Activated CD4-positive, alpha-beta T cell treated with anti-CD3 and anti-CD28 coated beads for 36 hours (primary cell): ENCODE measurements at regions not wholly inside any gene's neighbourhood (a gene's known extent, or its start where the extent isn't known, plus 50 kb on each side); places are given as distances from the start of the nearest gene placed in this dataset.

Source experiments
- ATAC-seq: fragments of 200-7000 bp; cut with Tn5 transposase; one replicate; pipeline ENCODE4 v1.10.0; 2021; ENCODE audit warnings: mild to moderate bottlenecking, moderate library complexity
- CTCF ChIA-PET: fragments of 350-600 bp; sonication (Branson Sonifier 250); formaldehyde crosslinking; loops from one replicate; lab custom pipeline; 2021; ENCODE audit warnings: antibody characterized with exemption; lab: Charles Lee
- POLR2A ChIA-PET: fragments of 350-600 bp; sonication (Branson Sonifier 250); formaldehyde crosslinking; loops from one replicate; lab custom pipeline; 2021; ENCODE audit warnings: antibody characterized with exemption, inconsistent platforms; lab: Charles Lee
- DNase-seq: peaks from one replicate; pipeline ENCODE4 v3.0.0-alpha.2; 2020
- H3K27ac Mint-ChIP-seq: one replicate; pipeline ENCODE4 v1.8.0; 2021; ENCODE audit warnings: mixed read lengths
- H3K27me3 Mint-ChIP-seq: one replicate; pipeline ENCODE4 v1.8.0; 2021; ENCODE audit warnings: mixed read lengths
- H3K36me3 Mint-ChIP-seq: one replicate; pipeline ENCODE4 v1.8.0; 2021; ENCODE audit warnings: low read depth, mixed read lengths
- H3K4me1 Mint-ChIP-seq: one replicate; pipeline ENCODE4 v1.8.0; 2021; ENCODE audit warnings: mixed read lengths
- H3K4me3 Mint-ChIP-seq: one replicate; pipeline ENCODE4 v1.8.0; 2021; ENCODE audit warnings: mild to moderate bottlenecking, moderate library complexity, mixed read lengths
- H3K9me3 Mint-ChIP-seq: one replicate; pipeline ENCODE4 v1.8.0; 2021; ENCODE audit warnings: low read depth, mixed read lengths
- intact Hi-C, 2 experiments: fragments of 100-400 bp; cut with DNase I in 1 of 2; cut with micrococcal nuclease in 1 of 2; formaldehyde crosslinking; loops; one replicate each; pipeline versions ENCODE4 v1.14.2 to v1.15.1; 2022 to 2024; cut with DNase I, micrococcal nuclease

GRCh38 chr2:181165199-181165868, 184.9 kb downstream of the UBE2E3 start:
- POLR2A ChIA-PET: no interaction called here
- Mint-ChIP-seq H3K4me3 (peak overlapping the region; percentile 47), H3K27ac (peak overlapping the region; percentile 93), H3K9me3 (peaks cover 14% of the 10 kb centered on the region), H3K36me3 (peaks cover 26% of the 10 kb centered on the region), H3K27me3 (no peaks in the 10 kb centered on the region), H3K4me1 (peaks cover 49% of the 10 kb centered on the region)
- DNase-seq (peak; percentile 36), ATAC-seq (peak; percentile 85)
- CTCF ChIA-PET: interaction anchor here (0.8 to 0.9 kb wide), 2 partner anchors 13 to 153 kb away, joined by 3 read pairs; no protein-coding TSS in a partner anchor
- intact Hi-C loops: no loop called here

GRCh38 chr2:181169503-181169902, 189.1 kb downstream of the UBE2E3 start:
- Mint-ChIP-seq H3K4me3 (no peak overlapping the region), H3K9me3 (peaks cover 14% of the 10 kb centered on the region), H3K36me3 (peaks cover 26% of the 10 kb centered on the region), H3K27me3 (no peaks in the 10 kb centered on the region), H3K27ac (no peak overlapping the region), H3K4me1 (peaks cover 35% of the 10 kb centered on the region)
- CTCF ChIA-PET: interaction anchor here (0.7 to 1.5 kb wide), 4 partner anchors 9 to 1961 kb away, joined by 3 to 4 read pairs (median 4); no protein-coding TSS in a partner anchor
- no peak for DNase-seq
- intact Hi-C loops: no loop called here
- POLR2A ChIA-PET: no interaction called here
- ATAC-seq: no peak

- ChIA-PET CTCF (interaction anchor here (1.4 to 1.5 kb wide), 2 partner anchors 8 to 142 kb away, joined by 4 read pairs; no protein-coding TSS in a partner anchor), POLR2A (no interaction called here)
- H3K27me3 Mint-ChIP-seq: no peaks in the 10 kb centered on the region
- H3K36me3 Mint-ChIP-seq: peaks cover 24% of the 10 kb centered on the region
- H3K9me3 Mint-ChIP-seq: peaks cover 14% of the 10 kb centered on the region
- H3K27ac Mint-ChIP-seq: peak overlapping the region; percentile 71
- DNase-seq (no peak), ATAC-seq (no peak)
- H3K4me1 Mint-ChIP-seq: peaks cover 35% of the 10 kb centered on the region
- H3K4me3 Mint-ChIP-seq: peak overlapping the region; percentile 12
- intact Hi-C loops: no loop called here
Measured at GRCh38 chr2:181170256-181170655, 189.9 kb downstream of the UBE2E3 start.

GRCh38 chr2:181172676-181173075, 192.3 kb downstream of the UBE2E3 start:
- intact Hi-C loops: no loop called here
- CTCF ChIA-PET: no interaction called here
- Mint-ChIP-seq H3K36me3 (peaks cover 6% of the 10 kb centered on the region), H3K27me3 (no peaks in the 10 kb centered on the region), H3K9me3 (peaks cover 6% of the 10 kb centered on the region), H3K4me3 (no peak overlapping the region), H3K4me1 (peaks cover 38% of the 10 kb centered on the region), H3K27ac (no peak overlapping the region)
- DNase-seq (no peak), ATAC-seq (no peak)
- POLR2A ChIA-PET: no interaction called here

GRCh38 chr2:181174611-181175580, 194.5 kb downstream of the UBE2E3 start:
- POLR2A ChIA-PET: no interaction called here
- Mint-ChIP-seq H3K9me3 (peaks cover 3% of the 10 kb centered on the region), H3K4me1 (peaks cover 50% of the 10 kb centered on the region), H3K36me3 (peaks cover 2% of the 10 kb centered on the region), H3K27me3 (no peaks in the 10 kb centered on the region), H3K4me3 (no peak overlapping the region), H3K27ac (no peak overlapping the region)
- ATAC-seq (no peak), DNase-seq (no peak)
- intact Hi-C loops: no loop called here
- CTCF ChIA-PET: no interaction called here

- Mint-ChIP-seq H3K27me3 (no peaks in the 10 kb centered on the region), H3K36me3 (peaks cover 2% of the 10 kb centered on the region), H3K27ac (no peak overlapping the region), H3K4me3 (no peak overlapping the region), H3K4me1 (peaks cover 41% of the 10 kb centered on the region), H3K9me3 (peaks cover 4% of the 10 kb centered on the region)
- no peak for ATAC-seq
- DNase-seq: no peak
- CTCF ChIA-PET: interaction anchor here (1.5 kb wide), 1 partner anchor 45 kb away, joined by 3 read pairs; no protein-coding TSS in a partner anchor
- intact Hi-C loops: no loop called here
- POLR2A ChIA-PET: no interaction called here
Measured at GRCh38 chr2:181176540-181176939, 196.1 kb downstream of the UBE2E3 start.

- Mint-ChIP-seq H3K27me3 (no peaks in the 10 kb centered on the region), H3K36me3 (peaks cover 2% of the 10 kb centered on the region), H3K9me3 (peaks cover 4% of the 10 kb centered on the region), H3K27ac (peak overlapping the region; percentile 60), H3K4me3 (no peak overlapping the region), H3K4me1 (peaks cover 41% of the 10 kb centered on the region)
- no peak for DNase-seq
- ATAC-seq: no peak
- ChIA-PET CTCF (interaction anchor here (0.9 to 1.5 kb wide), 3 partner anchors 16 to 54 kb away, joined by 3 to 5 read pairs (median 4); no protein-coding TSS in a partner anchor), POLR2A (no interaction called here)
- intact Hi-C loops: no loop called here
Measured at GRCh38 chr2:181177376-181177775, 197.0 kb downstream of the UBE2E3 start.

GRCh38 chr2:181178130-181178529, 197.7 kb downstream of the UBE2E3 start:
- ATAC-seq (peak; percentile 87), DNase-seq (no peak)
- H3K9me3 Mint-ChIP-seq: peaks cover 4% of the 10 kb centered on the region
- no peaks in the 10 kb centered on the region for H3K27me3 Mint-ChIP-seq
- ChIA-PET CTCF (interaction anchor here (0.7 to 1.8 kb wide), 10 partner anchors 8 to 290 kb away, joined by 3 to 8 read pairs (median 4); no protein-coding TSS in a partner anchor), POLR2A (no interaction called here)
- intact Hi-C loops: no loop called here
- peaks cover 2% of the 10 kb centered on the region for H3K36me3 Mint-ChIP-seq
- peaks cover 38% of the 10 kb centered on the region for H3K4me1 Mint-ChIP-seq
- H3K27ac Mint-ChIP-seq: peak overlapping the region; percentile 6
- no peak overlapping the region for H3K4me3 Mint-ChIP-seq

- H3K4me1 Mint-ChIP-seq: peaks cover 39% of the 10 kb centered on the region
- ChIA-PET CTCF (interaction anchor here (0.7 to 1.8 kb wide), 9 partner anchors 9 to 289 kb away, joined by 3 to 8 read pairs (median 4); no protein-coding TSS in a partner anchor), POLR2A (no interaction called here)
- intact Hi-C loops: no loop called here
- DNase-seq: peak; percentile 59
- H3K27me3 Mint-ChIP-seq: no peaks in the 10 kb centered on the region
- H3K9me3 Mint-ChIP-seq: peaks cover 4% of the 10 kb centered on the region
- peaks cover 2% of the 10 kb centered on the region for H3K36me3 Mint-ChIP-seq
- peak; percentile 66 for ATAC-seq
- H3K4me3 Mint-ChIP-seq: no peak overlapping the region
- peak overlapping the region; percentile 27 for H3K27ac Mint-ChIP-seq
Measured at GRCh38 chr2:181178823-181179412, 198.5 kb downstream of the UBE2E3 start.

- DNase-seq: no peak
- CTCF ChIA-PET: interaction anchor here (0.7 kb wide), 1 partner anchor 136 kb away, joined by 3 read pairs; no protein-coding TSS in a partner anchor
- no peaks in the 10 kb centered on the region for H3K27me3 Mint-ChIP-seq
- no peak overlapping the region for H3K27ac Mint-ChIP-seq
- peaks cover 4% of the 10 kb centered on the region for H3K36me3 Mint-ChIP-seq
- intact Hi-C loops: no loop called here
- peaks cover 4% of the 10 kb centered on the region for H3K9me3 Mint-ChIP-seq
- no peak overlapping the region for H3K4me3 Mint-ChIP-seq
- H3K4me1 Mint-ChIP-seq: peaks cover 18% of the 10 kb centered on the region
- no peak for ATAC-seq
- POLR2A ChIA-PET: no interaction called here
Measured at GRCh38 chr2:181183878-181184542, 203.6 kb downstream of the UBE2E3 start.
